Astrocyte (in vitro differentiated cells and primary cell): ENCODE measurements at regions not wholly inside any gene's neighbourhood (a gene's known extent, or its start where the extent isn't known, plus 50 kb on each side); places are given as distances from the start of the nearest gene placed in this dataset.

Source experiments
- EZH2 ChIP-seq: IDR thresholded peaks from 2 replicates; pipeline ENCODE4 v1.6.1; 2012; ENCODE audit warnings: mild to moderate bottlenecking, low read length, inconsistent platforms; ENCODE audit not compliant: insufficient read depth
- TF ChIP-seq, protein P1 (sequence below): IDR thresholded peaks from 2 replicates; pipeline ENCODE4 v1.5.1; 2011; ENCODE audit warnings: low read depth, mild to moderate bottlenecking, inconsistent platforms, low read length, moderate library complexity; ENCODE audit not compliant: insufficient read depth

GRCh38 chr13:52961987-52962386 lies 66.6 kb upstream of the OLFM4 start:
- TF ChIP-seq, protein P1, sequence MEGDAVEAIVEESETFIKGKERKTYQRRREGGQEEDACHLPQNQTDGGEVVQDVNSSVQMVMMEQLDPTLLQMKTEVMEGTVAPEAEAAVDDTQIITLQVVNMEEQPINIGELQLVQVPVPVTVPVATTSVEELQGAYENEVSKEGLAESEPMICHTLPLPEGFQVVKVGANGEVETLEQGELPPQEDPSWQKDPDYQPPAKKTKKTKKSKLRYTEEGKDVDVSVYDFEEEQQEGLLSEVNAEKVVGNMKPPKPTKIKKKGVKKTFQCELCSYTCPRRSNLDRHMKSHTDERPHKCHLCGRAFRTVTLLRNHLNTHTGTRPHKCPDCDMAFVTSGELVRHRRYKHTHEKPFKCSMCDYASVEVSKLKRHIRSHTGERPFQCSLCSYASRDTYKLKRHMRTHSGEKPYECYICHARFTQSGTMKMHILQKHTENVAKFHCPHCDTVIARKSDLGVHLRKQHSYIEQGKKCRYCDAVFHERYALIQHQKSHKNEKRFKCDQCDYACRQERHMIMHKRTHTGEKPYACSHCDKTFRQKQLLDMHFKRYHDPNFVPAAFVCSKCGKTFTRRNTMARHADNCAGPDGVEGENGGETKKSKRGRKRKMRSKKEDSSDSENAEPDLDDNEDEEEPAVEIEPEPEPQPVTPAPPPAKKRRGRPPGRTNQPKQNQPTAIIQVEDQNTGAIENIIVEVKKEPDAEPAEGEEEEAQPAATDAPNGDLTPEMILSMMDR, result no peak
- no peak for TF ChIP-seq EZH2
